ENCODE measurements at regions not wholly inside any gene's neighbourhood (a gene's known extent, or its start where the extent isn't known, plus 50 kb on each side); places are given as distances from the start of the nearest gene placed in this dataset.

- Histone ChIP-seq H2BK120ac (replicated peaks; ENCODE audit: low read depth, low read length) (no peak overlapping the region), H3K14ac (ENCODE audit: insufficient read length) (no peak overlapping the region), H4K8ac (ENCODE audit: extremely low read depth, insufficient read depth, low read length) (no peak overlapping the region; the same call in 1 of the 2 replicates), H2BK12ac (ENCODE audit: low read depth, low read length) (no peak overlapping the region), H3K18ac (ENCODE audit: extremely low read depth, low read length) (no peak overlapping the region), H2AK5ac (ENCODE audit: low read depth, low read length) (no peak overlapping the region), H3K56ac (replicated peaks; ENCODE audit: insufficient read length, low read depth, low read length) (no peak overlapping the region), H2AFZ (ENCODE audit: low read length) (no peak overlapping the region), H3K4me1 (replicated peaks in 1 of 4; ENCODE audit: control insufficient read depth in 3 of 4, insufficient read depth in 4 of 4, low read length in 3 of 4) (no peaks in the 10 kb centered on the region), H3K4ac (replicated peaks; ENCODE audit: insufficient read length, low read depth, low read length) (no peak overlapping the region), H2BK20ac (ENCODE audit: low read length) (no peak overlapping the region), H3K9ac (replicated peaks in 1 of 4; ENCODE audit: extremely low read depth in 1 of 4, low read depth in 3 of 4, low read length in 3 of 4) (no peak overlapping the region), H3K23me2 (ENCODE audit: low read depth, low read length) (no peaks in the 10 kb centered on the region), H4K20me1 (replicated peaks in 1 of 2; ENCODE audit: control insufficient read depth in 1 of 2, insufficient read depth in 2 of 2, low read length in 2 of 2) (no peaks in the 10 kb centered on the region), H3K23ac (ENCODE audit: insufficient read length) (no peak overlapping the region), H3K36me3 (ENCODE audit: control insufficient read depth in 2 of 4, insufficient read depth in 4 of 4, low read length in 3 of 4) (no peaks in the 10 kb centered on the region), H3K4me3 (ENCODE audit: extremely low read depth in 1 of 4, insufficient read depth in 2 of 4, low read depth in 3 of 4, low read length in 4 of 4) (no peak overlapping the region), H4K5ac (ENCODE audit: insufficient read length, low read depth, low read length) (no peak overlapping the region), H3K27me3 (replicated peaks in 1 of 4; ENCODE audit: control insufficient read depth in 3 of 4, extremely low read depth in 1 of 4, insufficient read depth in 3 of 4, low read length in 3 of 4) (no peaks in the 10 kb centered on the region), H4K91ac (replicated peaks; ENCODE audit: insufficient read length, low read length) (no peak overlapping the region), H3K79me2 (ENCODE audit: control insufficient read depth in 1 of 2, insufficient read depth in 2 of 2, low read length in 2 of 2) (no peaks in the 10 kb centered on the region), H3K9me3 (ENCODE audit: insufficient read depth in 2 of 2, low read depth in 1 of 2, low read length in 1 of 2) (no peaks in the 10 kb centered on the region), H2BK15ac (ENCODE audit: low read length) (no peak overlapping the region), H2BK5ac (ENCODE audit: low read depth, low read length) (no peak overlapping the region), H3K4me2 (ENCODE audit: insufficient read depth in 1 of 2, low read depth in 2 of 2, low read length in 2 of 2) (no peak overlapping the region), H3K79me1 (ENCODE audit: low read depth, low read length) (no peaks in the 10 kb centered on the region), H3K27ac (ENCODE audit: low read depth, low read length) (no peak overlapping the region)
- WGBS, 2 experiments (ENCODE audit: extremely low coverage in 1 of 2, insufficient coverage in 1 of 2, insufficient read length in 1 of 2, insufficient replicate concordance in 2 of 2, low coverage in 1 of 2, low lambda C conversion rate in 2 of 2, missing lambda C conversion rate in 1 of 2) = 78% methylated on average over 8 of the region's 8 CpGs; no CpG with 5 or more reads in 1 of the 2 experiments
- POLR2A ChIA-PET (ENCODE audit: partially characterized antibody) = no interaction called here
- TF ChIP-seq CHD2 (IDR thresholded peaks at IDR 0.05; ENCODE audit: low read length) (no peak), GABPA (IDR thresholded peaks at IDR 0.05; ENCODE audit: borderline replicate concordance, insufficient read depth, low read length) (no peak), CBX5 (IDR thresholded peaks at IDR 0.05; ENCODE audit: low read depth, low read length) (no peak), MAFK (IDR thresholded peaks at IDR 0.05; ENCODE audit: low read depth, low read length) (no peak)
- no peak for FAIRE-seq
- no peak for DNase-seq (ENCODE audit: low read depth in 1 of 2, low spot score in 2 of 2)
- CTCF ChIA-PET (ENCODE audit: partially characterized antibody) = no interaction called here
These were observed 104.0 kb upstream of the NANOS1 start for GRCh38 chr10:118925404-118926071.

All from H1 (cell line).